Activated T-cell treated with anti-CD3 and anti-CD28 coated beads, Interleukin-2, amount 50 U/mL, for 4 hours (primary cell): ENCODE measurements at regions not wholly inside any gene's neighbourhood (a gene's known extent, or its start where the extent isn't known, plus 50 kb on each side); places are given as distances from the start of the nearest gene placed in this dataset.

Source experiments
- ATAC-seq, 2 donors: fragments of 200-7000 bp; cut with Tn5 transposase; one replicate each; pipeline ENCODE4 v1.10.0; 2021
- DNase-seq: peaks from one replicate; pipeline ENCODE4 v3.0.0-alpha.2; 2020
- H3K27me3 Mint-ChIP-seq: one replicate; pipeline ENCODE4 v1.8.0; 2021; ENCODE audit warnings: low read depth, mixed read lengths
- H3K36me3 Mint-ChIP-seq: one replicate; pipeline ENCODE4 v1.8.0; 2022; ENCODE audit warnings: mixed read lengths; ENCODE audit not compliant: insufficient read depth
- H3K4me1 Mint-ChIP-seq: one replicate; pipeline ENCODE4 v1.8.0; 2021; ENCODE audit warnings: low read depth, mixed read lengths
- H3K4me3 Mint-ChIP-seq: one replicate; pipeline ENCODE4 v1.8.0; 2021; ENCODE audit warnings: mild to moderate bottlenecking, moderate library complexity, mixed read lengths
- H3K9me3 Mint-ChIP-seq: one replicate; pipeline ENCODE4 v1.8.0; 2021; ENCODE audit warnings: mixed read lengths

GRCh38 chr16:86034421-86034919 is 135.5 kb downstream of the IRF8 start:
- Mint-ChIP-seq H3K36me3 (no peaks in the 10 kb centered on the region), H3K27me3 (peaks cover 15% of the 10 kb centered on the region), H3K4me3 (no peak overlapping the region), H3K4me1 (peaks cover 1% of the 10 kb centered on the region), H3K9me3 (no peaks in the 10 kb centered on the region)
- ATAC-seq (no peak), DNase-seq (no peak)

- ATAC-seq: no peak
- Mint-ChIP-seq H3K36me3 (no peaks in the 10 kb centered on the region), H3K27me3 (peaks cover 12% of the 10 kb centered on the region), H3K4me3 (no peak overlapping the region), H3K9me3 (no peaks in the 10 kb centered on the region), H3K4me1 (peaks cover 2% of the 10 kb centered on the region)
- DNase-seq: no peak
Observed at GRCh38 chr16:86035906-86036305, 136.9 kb downstream of the IRF8 start.

GRCh38 chr16:86037999-86038925 is 139.3 kb downstream of the IRF8 start:
- H3K36me3 Mint-ChIP-seq: no peaks in the 10 kb centered on the region
- H3K27me3 Mint-ChIP-seq: peaks cover 16% of the 10 kb centered on the region
- ATAC-seq (no peak), DNase-seq (no peak)
- H3K9me3 Mint-ChIP-seq: no peaks in the 10 kb centered on the region
- H3K4me3 Mint-ChIP-seq: no peak overlapping the region
- H3K4me1 Mint-ChIP-seq: peaks cover 2% of the 10 kb centered on the region

GRCh38 chr16:86038926-86039310 is 140.0 kb downstream of the IRF8 start:
- peaks cover 2% of the 10 kb centered on the region for H3K4me1 Mint-ChIP-seq
- DNase-seq (no peak), ATAC-seq (peak in 1 of 2 donors; percentile 78)
- H3K27me3 Mint-ChIP-seq: peaks cover 16% of the 10 kb centered on the region
- no peaks in the 10 kb centered on the region for H3K36me3 Mint-ChIP-seq
- H3K4me3 Mint-ChIP-seq: no peak overlapping the region
- no peaks in the 10 kb centered on the region for H3K9me3 Mint-ChIP-seq

GRCh38 chr16:86039606-86040005 is 140.6 kb downstream of the IRF8 start:
- Mint-ChIP-seq H3K9me3 (no peaks in the 10 kb centered on the region), H3K4me3 (no peak overlapping the region), H3K36me3 (no peaks in the 10 kb centered on the region), H3K4me1 (peaks cover 6% of the 10 kb centered on the region), H3K27me3 (peaks cover 19% of the 10 kb centered on the region)
- no peak for DNase-seq
- ATAC-seq: no peak

- DNase-seq (no peak), ATAC-seq (no peak)
- no peaks in the 10 kb centered on the region for H3K9me3 Mint-ChIP-seq
- H3K36me3 Mint-ChIP-seq: no peaks in the 10 kb centered on the region
- no peak overlapping the region for H3K4me3 Mint-ChIP-seq
- peaks cover 14% of the 10 kb centered on the region for H3K4me1 Mint-ChIP-seq
- H3K27me3 Mint-ChIP-seq: peaks cover 19% of the 10 kb centered on the region
Observed at GRCh38 chr16:86040496-86040895, 141.5 kb downstream of the IRF8 start.

- H3K4me1 Mint-ChIP-seq: peaks cover 19% of the 10 kb centered on the region
- no peak for ATAC-seq
- no peak for DNase-seq
Observed at GRCh38 chr16:86041215-86041614, 142.3 kb downstream of the IRF8 start.

GRCh38 chr16:86041807-86042206 is 142.8 kb downstream of the IRF8 start:
- Mint-ChIP-seq H3K36me3 (no peaks in the 10 kb centered on the region), H3K9me3 (no peaks in the 10 kb centered on the region), H3K4me3 (no peak overlapping the region), H3K27me3 (peaks cover 27% of the 10 kb centered on the region), H3K4me1 (peaks cover 19% of the 10 kb centered on the region)
- DNase-seq: no peak
- no peak for ATAC-seq

More at GRCh38 chr16:86041215-86041614, 142.3 kb downstream of the IRF8 start:
- Mint-ChIP-seq H3K4me3 (no peak overlapping the region), H3K9me3 (no peaks in the 10 kb centered on the region), H3K36me3 (no peaks in the 10 kb centered on the region), H3K27me3 (peaks cover 21% of the 10 kb centered on the region)

GRCh38 chr16:86042393-86042792 is 143.4 kb downstream of the IRF8 start:
- H3K36me3 Mint-ChIP-seq: no peaks in the 10 kb centered on the region
- no peak for ATAC-seq
- H3K4me1 Mint-ChIP-seq: peaks cover 19% of the 10 kb centered on the region
- no peak for DNase-seq
- peaks cover 33% of the 10 kb centered on the region for H3K27me3 Mint-ChIP-seq
- H3K9me3 Mint-ChIP-seq: no peaks in the 10 kb centered on the region
- no peak overlapping the region for H3K4me3 Mint-ChIP-seq

GRCh38 chr16:86042996-86043725 is 144.2 kb downstream of the IRF8 start:
- Mint-ChIP-seq H3K4me1 (peaks cover 19% of the 10 kb centered on the region), H3K36me3 (no peaks in the 10 kb centered on the region), H3K4me3 (no peak overlapping the region), H3K27me3 (peaks cover 38% of the 10 kb centered on the region), H3K9me3 (no peaks in the 10 kb centered on the region)
- no peak for ATAC-seq
- DNase-seq: no peak

GRCh38 chr16:86044241-86044671 is 145.3 kb downstream of the IRF8 start:
- no peak overlapping the region for H3K4me3 Mint-ChIP-seq
- no peaks in the 10 kb centered on the region for H3K36me3 Mint-ChIP-seq
- peak; percentile 21 for DNase-seq
- peaks cover 47% of the 10 kb centered on the region for H3K27me3 Mint-ChIP-seq
- H3K9me3 Mint-ChIP-seq: no peaks in the 10 kb centered on the region
- ATAC-seq: peak in 1 of 2 donors; percentile 33
- peaks cover 19% of the 10 kb centered on the region for H3K4me1 Mint-ChIP-seq

GRCh38 chr16:86044881-86045590 is 146.1 kb downstream of the IRF8 start:
- ATAC-seq (peak; percentile 64 to 67), DNase-seq (peak; percentile 19)
- Mint-ChIP-seq H3K4me3 (no peak overlapping the region), H3K9me3 (no peaks in the 10 kb centered on the region), H3K4me1 (peaks cover 17% of the 10 kb centered on the region), H3K36me3 (no peaks in the 10 kb centered on the region), H3K27me3 (peaks cover 55% of the 10 kb centered on the region)

- ATAC-seq (no peak), DNase-seq (no peak)
- Mint-ChIP-seq H3K4me1 (peaks cover 17% of the 10 kb centered on the region), H3K9me3 (no peaks in the 10 kb centered on the region), H3K36me3 (no peaks in the 10 kb centered on the region), H3K27me3 (peaks cover 56% of the 10 kb centered on the region), H3K4me3 (no peak overlapping the region)
Observed at GRCh38 chr16:86045591-86045971, 146.6 kb downstream of the IRF8 start.

- no peak for DNase-seq
- ATAC-seq: no peak
- H3K27me3 Mint-ChIP-seq: peaks cover 60% of the 10 kb centered on the region
- no peak overlapping the region for H3K4me3 Mint-ChIP-seq
- H3K4me1 Mint-ChIP-seq: peaks cover 17% of the 10 kb centered on the region
- no peaks in the 10 kb centered on the region for H3K36me3 Mint-ChIP-seq
- no peaks in the 10 kb centered on the region for H3K9me3 Mint-ChIP-seq
Observed at GRCh38 chr16:86046026-86046425, 147.1 kb downstream of the IRF8 start.
